SJCRH30 (cell line): ENCODE measurements at regions not wholly inside any gene's neighbourhood (a gene's known extent, or its start where the extent isn't known, plus 50 kb on each side); places are given as distances from the start of the nearest gene placed in this dataset.

Experiments used
- DNase-seq, 2 experiments: peaks; one replicate each; pipeline ENCODE4 v3.0.0-alpha.2; 2015 to 2020
- H3K27ac ChIP-seq: fragments of 250-450 bp; sonication (Bioruptor Pico); 2 replicates; pipeline ENCODE4 v1.5.1; 2020; ENCODE audit warnings: mild to moderate bottlenecking, moderate library complexity
- H3K27me3 ChIP-seq: fragments of 250-450 bp; sonication (Bioruptor Pico); 2 replicates; pipeline ENCODE4 v1.5.1; 2020; ENCODE audit warnings: mild to moderate bottlenecking, moderate library complexity
- H3K36me3 ChIP-seq: fragments of 250-450 bp; sonication (Bioruptor Pico); 2 replicates; pipeline ENCODE4 v1.5.1; 2020; ENCODE audit warnings: mild to moderate bottlenecking, moderate library complexity
- H3K4me1 ChIP-seq: fragments of 250-450 bp; sonication (Bioruptor Pico); 2 replicates; pipeline ENCODE4 v1.5.1; 2020; ENCODE audit warnings: mild to moderate bottlenecking, moderate library complexity
- H3K4me3 ChIP-seq: fragments of 250-450 bp; sonication (Bioruptor Pico); 2 replicates; pipeline ENCODE4 v1.5.1; 2020; ENCODE audit warnings: mild to moderate bottlenecking, moderate library complexity
- H3K9me3 ChIP-seq: fragments of 250-450 bp; sonication (Bioruptor Pico); replicated peaks from 2 replicates; pipeline ENCODE4 v1.5.1; 2020; ENCODE audit warnings: mild to moderate bottlenecking, moderate library complexity

DNA sequence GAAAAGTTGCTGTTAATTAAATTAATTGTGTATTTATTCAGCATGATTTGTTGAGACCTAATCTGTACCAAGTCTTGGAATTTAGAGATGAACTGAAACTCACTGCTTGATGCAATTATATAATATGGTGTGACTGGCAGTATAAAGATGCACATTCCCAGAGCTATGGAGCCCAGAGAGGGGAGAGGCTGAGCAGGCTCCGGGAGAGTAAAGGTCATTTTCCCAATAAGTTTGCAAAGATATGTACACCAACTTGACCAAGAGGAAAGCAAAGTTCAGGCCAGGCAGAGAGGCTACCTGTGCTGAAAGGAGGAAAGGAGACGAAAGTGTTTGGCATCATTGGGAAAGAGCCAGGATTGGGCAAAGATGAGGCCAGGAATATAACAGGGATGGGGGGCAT lies 271.7 kb upstream of the KLF4 start:
- H3K4me3 ChIP-seq = no peak overlapping the region
- no peak overlapping the region for H3K27ac ChIP-seq
- H3K4me1 ChIP-seq = peaks cover 2% of the 10 kb centered on the region
- H3K27me3 ChIP-seq = no peaks in the 10 kb centered on the region
- peaks cover 7% of the 10 kb centered on the region; the same call in 1 of the 2 replicates for H3K9me3 ChIP-seq
- no peaks in the 10 kb centered on the region for H3K36me3 ChIP-seq
- no peak for DNase-seq

DNA sequence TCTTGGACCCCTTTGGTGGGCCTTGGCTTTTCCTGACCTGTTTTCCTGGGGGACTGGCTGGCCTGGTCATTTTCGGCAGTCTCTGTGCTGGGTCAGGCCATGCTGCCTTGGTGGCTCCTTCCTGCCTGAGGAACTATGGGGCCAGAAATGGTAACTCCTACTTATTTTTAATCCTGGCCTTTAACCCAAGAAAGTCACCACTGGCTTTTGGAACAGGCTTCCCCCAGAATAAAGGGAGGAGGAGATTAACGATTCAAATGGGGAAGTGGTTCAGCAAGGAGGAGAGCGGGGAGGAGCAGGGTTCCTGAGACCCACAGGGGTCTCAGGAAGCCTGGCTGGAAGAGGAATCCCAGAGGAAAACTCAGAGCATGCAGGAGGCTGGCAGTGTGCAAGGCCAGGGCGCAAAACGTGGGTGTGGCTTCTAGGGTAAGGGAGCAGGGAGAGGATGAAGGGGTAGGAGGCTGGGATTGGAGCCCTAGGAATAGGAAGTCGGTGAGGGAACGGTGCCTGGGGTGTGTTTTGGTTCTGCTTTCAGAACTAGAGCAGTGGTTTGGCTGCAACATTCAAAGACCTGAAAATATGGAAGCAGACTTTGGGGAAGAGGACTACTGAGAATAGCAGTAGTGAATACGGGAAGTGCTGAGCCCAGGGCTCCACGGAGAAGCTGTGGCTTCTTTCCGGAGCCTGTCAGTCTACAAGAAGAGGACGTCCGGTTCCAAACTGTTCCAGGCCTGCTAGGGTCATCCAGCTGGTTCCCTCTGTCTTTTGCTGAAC lies 271.1 kb upstream of the KLF4 start:
- Histone ChIP-seq H3K27me3 (no peaks in the 10 kb centered on the region), H3K36me3 (no peaks in the 10 kb centered on the region), H3K27ac (no peak overlapping the region), H3K9me3 (peaks cover 7% of the 10 kb centered on the region; the same call in 1 of the 2 replicates), H3K4me3 (no peak overlapping the region), H3K4me1 (peaks cover 9% of the 10 kb centered on the region)
- no peak for DNase-seq

DNA sequence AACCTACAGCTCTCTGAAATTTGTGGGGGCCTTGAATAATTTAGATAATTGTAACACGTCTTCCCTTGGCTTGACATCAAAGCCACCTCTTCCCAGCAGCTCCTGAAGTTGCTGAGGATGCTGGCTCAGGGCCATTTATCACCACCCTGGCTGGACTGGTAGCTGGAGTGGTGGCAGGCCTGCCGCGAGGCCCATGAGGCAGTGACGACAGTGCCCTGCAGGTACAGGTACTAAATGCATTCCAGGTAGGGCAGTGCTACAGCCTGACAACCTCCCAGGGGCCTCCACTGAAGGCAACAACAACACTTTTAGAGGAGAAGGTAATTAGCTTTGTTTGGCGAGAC lies 270.2 kb upstream of the KLF4 start:
- Histone ChIP-seq H3K36me3 (no peaks in the 10 kb centered on the region), H3K4me3 (no peak overlapping the region), H3K4me1 (peaks cover 17% of the 10 kb centered on the region), H3K27ac (no peak overlapping the region), H3K9me3 (peaks cover 7% of the 10 kb centered on the region; the same call in 1 of the 2 replicates), H3K27me3 (no peaks in the 10 kb centered on the region)
- no peak for DNase-seq

DNA sequence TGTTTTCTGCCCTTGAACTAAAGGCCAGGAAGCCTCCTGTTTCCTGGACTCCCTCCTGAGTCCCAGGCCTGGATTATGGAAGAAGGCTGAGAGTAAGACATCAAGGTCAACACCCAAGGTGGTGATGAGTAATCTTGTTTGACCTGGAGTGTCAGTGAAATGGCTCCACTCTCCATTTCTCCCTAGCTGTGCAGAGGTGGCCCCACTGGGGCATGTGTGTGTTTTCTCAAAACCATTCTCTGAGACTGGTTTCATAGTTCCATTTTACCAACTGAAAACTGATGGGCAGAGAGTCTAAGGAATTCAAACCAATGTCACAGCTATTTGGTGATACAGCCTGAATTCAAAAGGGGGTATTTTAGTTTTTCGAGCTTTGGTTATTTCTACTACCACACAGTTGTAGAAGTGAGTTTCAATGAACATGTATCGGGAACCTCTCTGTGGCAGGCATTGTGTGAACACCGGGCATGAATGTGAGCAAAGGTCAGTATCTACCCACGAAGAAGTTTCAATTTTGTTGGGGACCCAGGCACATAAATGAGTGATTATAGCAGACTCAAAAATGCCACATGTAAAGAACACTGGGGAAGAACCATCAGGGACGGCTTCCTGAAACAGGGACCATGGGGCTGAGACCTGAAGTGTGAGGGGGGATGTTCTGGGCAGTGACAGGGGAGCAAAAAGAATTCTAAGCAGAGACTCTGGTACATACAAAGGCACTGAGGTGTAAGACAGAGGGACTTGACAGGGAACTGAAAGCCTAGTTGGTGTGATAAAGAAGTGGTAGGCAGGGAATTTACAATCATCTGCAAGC lies 269.6 kb upstream of the KLF4 start:
- H3K9me3 ChIP-seq = peaks cover 7% of the 10 kb centered on the region; the same call in 1 of the 2 replicates
- no peak overlapping the region for H3K27ac ChIP-seq
- H3K27me3 ChIP-seq = no peaks in the 10 kb centered on the region
- no peak for DNase-seq
- H3K36me3 ChIP-seq = no peaks in the 10 kb centered on the region
- no peak overlapping the region for H3K4me3 ChIP-seq
- peaks cover 22% of the 10 kb centered on the region for H3K4me1 ChIP-seq

DNA sequence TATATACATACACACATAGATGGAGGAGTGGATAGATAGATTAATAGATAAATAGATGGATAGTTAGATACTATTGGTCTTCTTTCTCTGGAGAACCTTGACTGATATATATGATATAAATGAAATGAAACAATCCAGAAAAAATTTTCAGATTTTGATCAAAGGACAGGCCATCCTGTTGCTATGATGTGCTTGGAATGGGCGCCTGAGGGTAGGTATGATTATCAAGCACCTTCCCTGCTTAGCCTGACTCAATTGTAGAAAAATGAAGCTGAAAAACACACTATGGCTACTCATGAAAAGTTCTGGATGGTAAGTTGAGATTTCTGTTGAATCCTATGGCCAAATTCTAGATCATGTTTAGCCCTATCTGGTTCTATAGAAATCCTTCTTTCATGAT lies 266.5 kb upstream of the KLF4 start:
- no peaks in the 10 kb centered on the region for H3K9me3 ChIP-seq
- H3K4me1 ChIP-seq = peaks cover 31% of the 10 kb centered on the region
- no peaks in the 10 kb centered on the region for H3K27me3 ChIP-seq
- peak overlapping the region; percentile 95 for H3K27ac ChIP-seq
- H3K36me3 ChIP-seq = no peaks in the 10 kb centered on the region
- no peak overlapping the region for H3K4me3 ChIP-seq
- no peak for DNase-seq

DNA sequence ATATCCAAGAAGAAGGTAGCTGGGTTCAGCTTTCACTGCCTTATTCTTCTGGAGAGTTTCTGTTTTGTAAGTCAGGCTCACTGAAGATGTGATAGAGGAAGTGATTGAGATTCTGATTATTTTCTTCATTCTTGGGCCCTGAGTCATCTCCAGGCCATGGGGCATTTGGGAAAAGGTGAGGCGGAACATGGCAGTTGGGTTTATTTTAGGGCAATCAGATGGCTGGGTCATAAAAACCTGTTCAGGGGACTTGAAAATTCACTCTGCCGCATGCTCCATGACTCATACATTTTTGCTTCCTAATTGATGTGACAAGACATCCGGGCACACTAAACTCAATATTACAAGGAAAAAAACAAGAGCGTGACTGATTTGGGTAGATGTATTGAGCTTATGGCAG lies 265.7 kb upstream of the KLF4 start:
- peak; percentile 62 to 85 for DNase-seq
- no peaks in the 10 kb centered on the region for H3K36me3 ChIP-seq
- H3K27ac ChIP-seq = peak overlapping the region; percentile 95
- no peaks in the 10 kb centered on the region for H3K9me3 ChIP-seq
- no peaks in the 10 kb centered on the region for H3K27me3 ChIP-seq
- H3K4me3 ChIP-seq = no peak overlapping the region
- H3K4me1 ChIP-seq = peaks cover 38% of the 10 kb centered on the region

DNA sequence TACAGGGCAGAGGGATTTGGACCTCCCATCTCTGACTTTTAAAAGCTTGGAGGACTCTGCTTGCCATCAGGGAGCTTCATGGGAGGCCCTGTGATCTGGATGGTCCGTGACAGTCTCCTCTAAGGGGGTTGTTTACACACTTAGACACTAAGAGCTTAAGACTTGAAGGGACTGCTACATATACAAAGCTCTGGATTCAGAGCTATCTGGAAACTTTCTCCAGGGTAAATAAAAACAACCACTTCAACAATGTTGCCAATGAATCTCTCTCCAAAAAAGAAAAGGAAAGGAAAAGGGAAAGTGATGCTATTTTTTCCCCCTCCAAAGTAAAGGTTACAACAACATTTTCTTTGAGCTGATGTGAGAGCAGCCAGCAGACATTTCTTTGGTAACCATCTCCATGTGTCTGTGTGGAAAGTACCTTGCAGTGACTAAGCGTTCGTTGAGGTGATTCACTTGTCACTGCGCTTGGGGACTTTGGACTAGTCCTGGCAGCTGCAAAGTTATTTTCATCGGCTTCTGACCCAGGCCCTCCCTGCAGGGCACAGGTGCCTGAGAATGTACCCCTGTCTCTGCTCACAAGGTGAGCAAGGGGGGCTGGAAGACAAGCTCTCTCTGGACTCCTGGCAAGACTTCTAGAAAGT lies 262.1 kb upstream of the KLF4 start:
- peak overlapping the region; percentile 68 for H3K27ac ChIP-seq
- H3K4me3 ChIP-seq = no peak overlapping the region
- H3K4me1 ChIP-seq = peaks cover 50% of the 10 kb centered on the region
- H3K36me3 ChIP-seq = no peaks in the 10 kb centered on the region
- no peaks in the 10 kb centered on the region for H3K27me3 ChIP-seq
- no peaks in the 10 kb centered on the region for H3K9me3 ChIP-seq
- peak; percentile 21 to 59 for DNase-seq

DNA sequence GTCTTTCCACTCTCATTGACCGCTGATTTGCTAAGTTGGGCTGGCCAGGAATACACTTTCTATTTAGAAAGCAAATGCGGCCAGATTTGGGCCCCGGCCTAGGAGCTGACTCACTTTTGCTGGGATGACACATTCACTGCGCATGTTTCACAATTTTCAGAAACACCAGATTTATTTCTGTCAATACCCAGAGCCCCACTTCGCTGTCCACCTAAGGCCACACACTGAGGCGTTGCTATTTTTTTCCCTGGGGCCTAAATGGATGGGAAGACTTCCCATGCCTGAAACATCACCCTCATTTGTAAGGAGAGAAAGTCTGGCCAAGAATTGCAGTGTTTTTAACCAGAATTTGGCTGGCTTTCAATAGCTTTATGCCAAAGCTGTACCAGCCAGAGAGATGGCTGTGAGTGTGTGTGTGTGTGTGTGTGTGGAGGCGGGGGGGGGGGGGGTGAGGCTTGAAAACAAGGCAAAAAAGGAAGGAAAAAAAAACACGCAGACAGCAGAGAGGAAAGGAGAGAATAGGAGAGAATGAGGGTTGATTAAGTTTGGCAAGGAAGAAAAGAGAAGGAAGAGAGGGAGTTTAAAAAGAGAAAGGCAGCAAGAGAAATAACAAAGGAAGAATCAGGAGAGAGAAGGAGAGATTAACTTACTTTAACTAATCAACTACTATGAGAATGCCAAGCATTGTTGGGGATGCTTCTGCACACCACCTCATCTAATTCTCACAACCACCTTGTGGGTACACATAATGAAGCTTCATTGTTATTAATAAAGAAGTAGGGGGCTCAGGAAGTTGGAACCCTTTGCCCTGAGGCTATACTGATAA lies 261.4 kb upstream of the KLF4 start:
- peak; percentile 56 to 66 for DNase-seq

DNA sequence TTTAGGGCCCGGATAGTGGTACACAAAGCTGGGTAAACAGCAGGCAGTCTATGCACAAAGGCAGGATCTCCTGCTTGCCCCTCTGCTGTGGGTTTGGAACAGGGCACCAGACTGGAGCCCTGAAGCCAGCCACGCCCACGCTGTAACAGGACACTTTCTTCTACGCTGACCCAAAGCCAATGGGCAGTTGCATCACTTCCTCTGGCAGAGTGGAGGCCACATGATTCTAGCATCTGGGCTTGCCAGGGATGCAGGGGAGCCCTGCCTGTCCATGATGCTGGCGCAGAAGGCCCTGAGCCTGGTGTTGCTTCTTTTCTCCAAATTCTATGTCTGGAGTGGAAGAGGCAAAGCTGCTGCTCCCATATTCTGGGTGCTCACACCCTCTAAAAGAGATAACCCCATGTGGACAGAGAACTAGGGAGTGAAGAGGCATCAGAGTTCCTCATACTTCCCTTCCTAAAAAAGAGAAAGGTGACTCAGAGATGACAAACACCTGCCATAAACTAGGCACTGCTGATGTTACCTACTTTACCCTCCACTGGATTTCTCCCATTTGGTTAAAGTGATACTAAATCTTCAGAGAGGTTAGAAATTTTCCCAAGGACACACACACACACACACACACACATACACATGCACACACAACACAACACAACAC lies 260.3 kb upstream of the KLF4 start:
- peak; percentile 89 to 95 for DNase-seq
- Histone ChIP-seq H3K9me3 (no peaks in the 10 kb centered on the region), H3K36me3 (no peaks in the 10 kb centered on the region), H3K4me3 (no peak overlapping the region), H3K27me3 (no peaks in the 10 kb centered on the region), H3K4me1 (peaks cover 34% of the 10 kb centered on the region), H3K27ac (peak overlapping the region; percentile 68)

More for the DNA sequence above, 261.4 kb upstream of the KLF4 start:
- Histone ChIP-seq H3K27ac (peak overlapping the region; percentile 68), H3K9me3 (no peaks in the 10 kb centered on the region), H3K4me1 (peaks cover 45% of the 10 kb centered on the region), H3K27me3 (no peaks in the 10 kb centered on the region), H3K36me3 (no peaks in the 10 kb centered on the region), H3K4me3 (no peak overlapping the region)

DNA sequence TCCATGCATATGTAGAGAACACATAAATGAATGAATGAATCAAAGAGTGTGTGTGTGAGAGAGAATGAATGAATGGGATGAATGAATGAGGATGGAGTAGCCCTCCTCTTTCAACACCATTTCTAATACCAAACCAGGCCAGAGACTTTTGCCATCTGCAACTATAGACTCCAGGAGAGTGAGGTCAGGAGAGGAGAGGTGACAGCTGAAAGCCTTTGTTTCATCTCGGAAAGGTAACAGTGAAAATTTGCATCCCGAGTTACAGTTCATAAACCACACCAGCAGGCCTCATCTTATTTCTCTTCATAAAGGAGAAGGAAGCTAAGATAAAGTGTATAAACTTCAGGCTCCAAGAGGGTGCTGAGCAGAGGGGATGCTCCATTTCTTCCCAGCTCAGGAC lies 255.3 kb upstream of the KLF4 start:
- Histone ChIP-seq H3K4me1 (peaks cover 11% of the 10 kb centered on the region), H3K9me3 (no peaks in the 10 kb centered on the region), H3K27ac (no peak overlapping the region), H3K36me3 (no peaks in the 10 kb centered on the region), H3K27me3 (no peaks in the 10 kb centered on the region), H3K4me3 (no peak overlapping the region)
- no peak for DNase-seq

DNA sequence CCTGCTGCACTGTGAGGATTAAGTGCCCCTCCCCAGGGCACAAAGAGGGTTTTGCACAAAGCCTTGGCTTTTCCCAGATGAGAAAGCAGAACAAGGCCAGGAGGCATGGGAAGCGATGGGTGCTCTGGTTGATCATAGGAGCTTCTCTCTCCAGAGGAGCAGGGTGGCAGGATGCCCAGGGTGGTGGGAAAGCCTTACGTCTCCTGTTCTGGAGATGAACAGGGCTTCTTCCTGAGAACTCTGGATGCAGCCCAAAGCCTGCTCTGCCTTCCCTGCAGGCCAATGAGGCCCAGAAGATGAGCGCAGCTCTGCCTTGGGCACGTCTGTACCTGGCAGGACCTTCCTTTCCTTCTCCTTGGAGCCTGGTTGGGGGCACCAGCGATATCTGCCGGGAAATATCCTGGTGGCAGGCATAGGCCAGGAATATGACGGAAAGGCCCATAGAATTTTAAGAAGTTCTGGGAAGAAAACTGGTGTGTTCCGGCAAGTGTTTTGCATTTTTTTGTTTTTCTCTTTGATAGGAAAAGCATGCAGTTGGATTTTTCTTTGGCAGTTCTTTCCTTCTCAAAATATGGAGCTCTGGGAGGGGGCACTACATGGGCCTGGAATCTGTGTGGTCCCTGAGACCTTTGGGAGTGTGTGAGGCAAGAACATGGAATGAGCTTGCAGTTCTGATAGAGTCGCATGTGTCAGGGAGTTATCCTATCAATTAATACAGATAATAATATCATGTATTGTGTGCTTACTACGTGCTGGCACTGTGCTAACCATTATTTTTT lies 253.2 kb upstream of the KLF4 start:
- no peak for DNase-seq

DNA sequence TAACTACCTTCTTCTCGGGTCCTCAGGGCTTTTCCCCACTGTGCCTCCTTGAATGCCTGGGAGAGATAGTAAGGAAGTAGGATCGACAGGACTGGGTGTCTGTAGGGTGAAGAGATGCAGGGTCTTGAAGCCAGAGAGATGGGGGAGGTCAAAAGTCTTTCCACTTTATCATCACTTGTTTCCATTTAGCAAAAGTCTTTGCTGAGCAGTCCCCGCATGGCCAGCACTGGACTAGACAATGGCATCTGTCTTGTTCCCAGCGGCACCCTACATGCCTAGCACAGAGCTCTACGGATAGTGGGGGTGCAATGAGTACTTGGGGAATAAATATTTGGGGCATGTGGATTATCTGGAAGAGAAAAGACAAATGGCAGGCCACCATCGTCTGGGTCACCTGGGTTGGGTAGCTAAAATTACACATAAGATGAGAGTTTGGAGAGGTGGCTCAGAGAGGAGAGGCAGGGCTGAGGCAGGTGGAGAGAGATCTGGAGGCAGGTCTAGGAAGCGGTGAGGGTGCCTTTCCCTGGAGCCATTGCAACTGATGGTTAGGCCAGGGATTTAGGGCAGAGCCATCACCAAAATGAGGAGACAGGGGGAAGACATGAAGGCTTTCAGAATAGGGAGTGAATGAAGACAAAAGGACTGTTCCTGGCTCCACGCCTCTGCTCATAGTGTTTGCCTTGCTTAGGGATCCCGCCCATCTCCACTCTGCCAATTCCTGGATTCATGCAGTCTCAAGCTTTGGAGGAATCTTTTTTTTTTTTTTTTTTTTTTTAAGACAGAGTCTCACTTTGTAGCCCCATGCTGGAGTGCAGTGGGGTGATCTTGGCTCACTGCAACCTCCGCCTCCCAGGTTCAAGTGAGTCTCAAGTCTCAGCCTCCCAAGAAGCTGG lies 250.8 kb upstream of the KLF4 start:
- Histone ChIP-seq H3K9me3 (no peaks in the 10 kb centered on the region), H3K27ac (no peak overlapping the region), H3K4me1 (peaks cover 13% of the 10 kb centered on the region), H3K4me3 (no peak overlapping the region), H3K27me3 (no peaks in the 10 kb centered on the region), H3K36me3 (no peaks in the 10 kb centered on the region)
- DNase-seq = no peak

More for the DNA sequence above, 253.2 kb upstream of the KLF4 start:
- Histone ChIP-seq H3K9me3 (no peaks in the 10 kb centered on the region), H3K27ac (no peak overlapping the region), H3K4me1 (peaks cover 13% of the 10 kb centered on the region), H3K4me3 (no peak overlapping the region), H3K27me3 (no peaks in the 10 kb centered on the region), H3K36me3 (no peaks in the 10 kb centered on the region)
